ENCODE measurements at regions not wholly inside any gene's neighbourhood (a gene's known extent, or its start where the extent isn't known, plus 50 kb on each side); places are given as distances from the start of the nearest gene placed in this dataset.

DNA sequence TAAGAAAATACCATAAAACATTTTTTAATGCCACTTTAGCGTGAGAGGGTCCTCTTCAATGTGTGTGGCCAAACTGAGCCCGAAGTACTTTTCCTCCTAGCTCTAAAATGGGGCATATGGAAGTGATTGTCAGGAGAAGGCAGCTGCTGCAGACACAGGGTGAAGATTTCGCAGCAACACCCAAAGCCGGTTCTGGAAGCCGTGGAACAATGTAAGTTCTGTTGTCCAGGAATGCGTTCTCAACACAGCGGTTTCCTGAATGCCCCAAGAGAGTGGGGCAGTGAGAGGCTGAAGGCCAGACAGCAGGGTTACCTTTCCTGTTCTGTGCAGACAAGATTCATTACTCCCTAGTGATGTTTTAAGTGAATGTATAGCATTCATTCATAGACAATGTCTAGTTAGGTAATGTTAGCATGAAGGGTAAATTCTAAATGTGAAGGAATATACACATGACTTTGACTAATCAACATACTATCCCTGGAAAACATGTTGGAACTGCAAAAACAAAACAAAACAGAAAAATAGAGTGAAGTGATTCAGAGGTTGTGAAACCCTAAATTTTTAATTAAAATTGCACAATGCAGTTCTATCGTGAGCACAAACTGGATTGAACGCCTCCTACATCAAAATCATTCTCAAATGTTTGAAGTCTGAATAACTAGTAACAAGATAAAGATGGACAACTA, 197.0 kb upstream of the SEMA6A start:
- TF ChIP-seq EZH2 (IDR thresholded peaks at IDR 0.05; ENCODE audit: low read depth), result no peak
- TF ChIP-seq, protein P1, sequence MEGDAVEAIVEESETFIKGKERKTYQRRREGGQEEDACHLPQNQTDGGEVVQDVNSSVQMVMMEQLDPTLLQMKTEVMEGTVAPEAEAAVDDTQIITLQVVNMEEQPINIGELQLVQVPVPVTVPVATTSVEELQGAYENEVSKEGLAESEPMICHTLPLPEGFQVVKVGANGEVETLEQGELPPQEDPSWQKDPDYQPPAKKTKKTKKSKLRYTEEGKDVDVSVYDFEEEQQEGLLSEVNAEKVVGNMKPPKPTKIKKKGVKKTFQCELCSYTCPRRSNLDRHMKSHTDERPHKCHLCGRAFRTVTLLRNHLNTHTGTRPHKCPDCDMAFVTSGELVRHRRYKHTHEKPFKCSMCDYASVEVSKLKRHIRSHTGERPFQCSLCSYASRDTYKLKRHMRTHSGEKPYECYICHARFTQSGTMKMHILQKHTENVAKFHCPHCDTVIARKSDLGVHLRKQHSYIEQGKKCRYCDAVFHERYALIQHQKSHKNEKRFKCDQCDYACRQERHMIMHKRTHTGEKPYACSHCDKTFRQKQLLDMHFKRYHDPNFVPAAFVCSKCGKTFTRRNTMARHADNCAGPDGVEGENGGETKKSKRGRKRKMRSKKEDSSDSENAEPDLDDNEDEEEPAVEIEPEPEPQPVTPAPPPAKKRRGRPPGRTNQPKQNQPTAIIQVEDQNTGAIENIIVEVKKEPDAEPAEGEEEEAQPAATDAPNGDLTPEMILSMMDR (conservative IDR thresholded peaks at IDR 0.05), result no peak
